Common myeloid progenitor, CD34-positive (primary cell): ENCODE measurements at regions not wholly inside any gene's neighbourhood (a gene's known extent, or its start where the extent isn't known, plus 50 kb on each side); places are given as distances from the start of the nearest gene placed in this dataset.
"Not testable (repeated sequence)": the region's sequence is repeated elsewhere in the genome, so short reads cannot be mapped to it uniquely, and the experiment has no call there.

Experiments used
- CTCF ChIA-PET: fragments of 350-600 bp; sonication (Branson Sonifier 250); formaldehyde crosslinking; loops from one replicate; lab custom pipeline; 2021; ENCODE audit warnings: antibody characterized with exemption; lab: Charles Lee
- POLR2A ChIA-PET: fragments of 350-600 bp; sonication (Branson Sonifier 250); formaldehyde crosslinking; loops from one replicate; lab custom pipeline; 2021; ENCODE audit warnings: antibody characterized with exemption; lab: Charles Lee
- DNase-seq, 3 donors: peaks; one replicate each; pipeline versions ENCODE4 v3.0.0 to v3.0.0-alpha.2; 2013
- H3K27ac ChIP-seq, 2 experiments: 1 replicate in 1 of 2; 2 replicates in 1 of 2; pipeline ENCODE4 v1.7.0; 2013; ENCODE audit warnings: inconsistent platforms in 2 of 2, low read length in 2 of 2, mild to moderate bottlenecking in 2 of 2, low read depth in 1 of 2, moderate library complexity in 1 of 2; ENCODE audit not compliant: severe bottlenecking in 2 of 2, insufficient read depth in 1 of 2, poor library complexity in 1 of 2
- H3K27me3 ChIP-seq, 5 experiments: replicated peaks in 2 of 5; 1 replicate in 3 of 5; 2 replicates in 2 of 5; pipeline versions ENCODE4 v1.6.1 to v1.7.0; 2013; ENCODE audit warnings: low read length in 4 of 5, mild to moderate bottlenecking in 2 of 5, moderate library complexity in 2 of 5, inconsistent platforms in 1 of 5; ENCODE audit not compliant: insufficient read depth in 5 of 5, control insufficient read depth in 4 of 5
- H3K36me3 ChIP-seq, 4 experiments: 1 replicate in 2 of 4; 2 replicates in 2 of 4; pipeline versions ENCODE4 v1.6.1 to v1.7.0; 2013; ENCODE audit warnings: low read length in 3 of 4, control low read depth in 1 of 4, mild to moderate bottlenecking in 1 of 4; ENCODE audit not compliant: control insufficient read depth in 4 of 4, insufficient read depth in 4 of 4
- H3K4me1 ChIP-seq, 4 experiments: 1 replicate in 3 of 4; 2 replicates in 1 of 4; pipeline versions ENCODE4 v1.6.1 to v1.7.1; 2013; ENCODE audit warnings: low read length in 3 of 4, mild to moderate bottlenecking in 3 of 4, control low read depth in 1 of 4, inconsistent platforms in 1 of 4, moderate library complexity in 1 of 4; ENCODE audit not compliant: control insufficient read depth in 4 of 4, insufficient read depth in 4 of 4; ENCODE audit errors: control extremely low read depth in 1 of 4
- H3K4me3 ChIP-seq, 7 experiments: 1 replicate in 4 of 7; 2 replicates in 3 of 7; pipeline versions ENCODE4 v1.5.1 to v1.7.0; 2013; ENCODE audit warnings: mild to moderate bottlenecking in 7 of 7, low read length in 6 of 7, moderate library complexity in 6 of 7, inconsistent platforms in 2 of 7, low read depth in 2 of 7, control low read depth in 1 of 7; ENCODE audit not compliant: insufficient read depth in 4 of 7, control insufficient read depth in 1 of 7; ENCODE audit errors: extremely low read depth in 1 of 7
- H3K9me3 ChIP-seq, 5 experiments: 1 replicate in 4 of 5; 2 replicates in 1 of 5; pipeline versions ENCODE4 v1.6.1 to v1.7.1; 2013; ENCODE audit warnings: low read length in 4 of 5, mild to moderate bottlenecking in 2 of 5, inconsistent platforms in 1 of 5, low read depth in 1 of 5, moderate library complexity in 1 of 5; ENCODE audit not compliant: control insufficient read depth in 4 of 5, insufficient read depth in 2 of 5; ENCODE audit errors: control extremely low read depth in 1 of 5
- WGBS: methylation state at CpG from one replicate; pipeline ENCODE4 v1.1.5; 2013; ENCODE audit not compliant: insufficient coverage; 5-methylcytosine and 5-hydroxymethylcytosine counted together

GRCh38 chr9:118659011-118659410 is 710.2 kb downstream of the BRINP1 start:
- Histone ChIP-seq H3K27ac (no peak overlapping the region), H3K4me3 (no peak overlapping the region), H3K36me3 (no peaks in the 10 kb centered on the region), H3K9me3 (no peaks in the 10 kb centered on the region), H3K4me1 (no peaks in the 10 kb centered on the region), H3K27me3 (no peaks in the 10 kb centered on the region)
- DNase-seq, result no peak
- WGBS, result 77% methylated on average over 6 of the region's 6 CpGs
- CTCF ChIA-PET, result no interaction called here
- POLR2A ChIA-PET, result no interaction called here

GRCh38 chr9:118665226-118665919 is 703.9 kb downstream of the BRINP1 start:
- 100% methylated on average over 3 of the region's 4 CpGs for WGBS
- no peak overlapping the region for H3K27ac ChIP-seq
- H3K36me3 ChIP-seq, result no peaks in the 10 kb centered on the region
- POLR2A ChIA-PET, result interaction anchor here (0.7 kb wide), 1 partner anchor 233 kb away, joined by 3 read pairs; no protein-coding TSS in a partner anchor
- H3K4me1 ChIP-seq, result no peaks in the 10 kb centered on the region
- H3K9me3 ChIP-seq, result no peaks in the 10 kb centered on the region
- CTCF ChIA-PET, result interaction anchor here (1.6 kb wide), 1 partner anchor 18 kb away, joined by 3 read pairs; no protein-coding TSS in a partner anchor
- no peak for DNase-seq
- no peak overlapping the region for H3K4me3 ChIP-seq
- H3K27me3 ChIP-seq, result no peaks in the 10 kb centered on the region

- DNase-seq, result no peak
- H3K4me3 ChIP-seq, result no peak overlapping the region
- H3K36me3 ChIP-seq, result no peaks in the 10 kb centered on the region
- H3K27ac ChIP-seq, result no peak overlapping the region
- ChIA-PET POLR2A (no interaction called here), CTCF (no interaction called here)
- 80% methylated on average over 6 of the region's 11 CpGs for WGBS
- no peaks in the 10 kb centered on the region for H3K9me3 ChIP-seq
- no peaks in the 10 kb centered on the region for H3K4me1 ChIP-seq
- no peaks in the 10 kb centered on the region for H3K27me3 ChIP-seq
Measured at GRCh38 chr9:118670011-118670953, 699.0 kb downstream of the BRINP1 start.

GRCh38 chr9:118674942-118675341 is 694.3 kb downstream of the BRINP1 start:
- DNase-seq, result no peak
- Histone ChIP-seq H3K27ac (no peak overlapping the region), H3K36me3 (no peaks in the 10 kb centered on the region), H3K9me3 (no peaks in the 10 kb centered on the region), H3K27me3 (no peaks in the 10 kb centered on the region), H3K4me3 (no peak overlapping the region), H3K4me1 (no peaks in the 10 kb centered on the region)
- WGBS, result 73% methylated on average over 1 of the region's 5 CpGs
- POLR2A ChIA-PET, result no interaction called here
- CTCF ChIA-PET, result no interaction called here

- DNase-seq, H3K4me3 ChIP-seq, H3K27ac ChIP-seq, POLR2A ChIA-PET, H3K9me3 ChIP-seq, H3K36me3 ChIP-seq, H3K4me1 ChIP-seq, H3K27me3 ChIP-seq, CTCF ChIA-PET: not testable (repeated sequence)
- WGBS, result 90% methylated on average over 15 of the region's 47 CpGs
Measured at GRCh38 chr9:118677936-118678653, 691.1 kb downstream of the BRINP1 start.

- no peaks in the 10 kb centered on the region for H3K27me3 ChIP-seq
- H3K4me1 ChIP-seq, result no peaks in the 10 kb centered on the region
- ChIA-PET POLR2A (no interaction called here), CTCF (no interaction called here)
- no peak for DNase-seq
- H3K4me3 ChIP-seq, result no peak overlapping the region
- H3K9me3 ChIP-seq, result no peaks in the 10 kb centered on the region
- H3K27ac ChIP-seq, result no peak overlapping the region
- H3K36me3 ChIP-seq, result no peaks in the 10 kb centered on the region
- WGBS, result 0% methylated on average over 1 of the region's 5 CpGs
Measured at GRCh38 chr9:118686959-118687358, 682.3 kb downstream of the BRINP1 start.
